Neural cell (in vitro differentiated cells): ENCODE measurements at regions not wholly inside any gene's neighbourhood (a gene's known extent, or its start where the extent isn't known, plus 50 kb on each side); places are given as distances from the start of the nearest gene placed in this dataset.
"Not testable (repeated sequence)": the region's sequence is repeated elsewhere in the genome, so short reads cannot be mapped to it uniquely, and the experiment has no call there.

Source experiments
- H2AFZ ChIP-seq: fragments of 200-600, 300-800 bp; sonication (generic), shearing (Covaris generic); 2 replicates; pipeline ENCODE4 v1.6.0; 2014; ENCODE audit warnings: low read depth, mild to moderate bottlenecking, antibody characterized with exemption, low read length, moderate library complexity
- H3F3A ChIP-seq: fragments of 200-600 bp; shearing (Covaris generic); 2 replicates; pipeline ENCODE4 v1.6.1; 2016; ENCODE audit warnings: mild to moderate bottlenecking, moderate library complexity, mixed read lengths, antibody characterized with exemption, low read length; ENCODE audit not compliant: insufficient read depth, poor library complexity, severe bottlenecking
- H3K27ac ChIP-seq: fragments of 200-600, 300-800 bp; sonication (generic), shearing (Covaris generic); 2 replicates; pipeline ENCODE4 v1.5.1; 2014; ENCODE audit warnings: mild to moderate bottlenecking, low read length, moderate library complexity
- H3K27me3 ChIP-seq: fragments of 300-800, 200-600 bp; sonication (generic), shearing (Covaris generic); 2 replicates; pipeline ENCODE4 v1.6.0; 2014; ENCODE audit warnings: mild to moderate bottlenecking, low read depth, low read length, moderate library complexity; ENCODE audit not compliant: insufficient read depth
- H3K36me3 ChIP-seq: fragments of 300-800, 200-600 bp; sonication (generic), shearing (Covaris generic); 2 replicates; pipeline ENCODE4 v1.5.1; 2014; ENCODE audit warnings: mild to moderate bottlenecking, antibody characterized with exemption, low read length, moderate library complexity; ENCODE audit not compliant: insufficient read depth
- H3K4me2 ChIP-seq: fragments of 300-800, 200-600 bp; sonication (generic), shearing (Covaris generic); 2 replicates; pipeline ENCODE4 v1.6.0; 2014; ENCODE audit warnings: mild to moderate bottlenecking, low read length
- H3K4me3 ChIP-seq: fragments of 300-800, 200-600 bp; sonication (generic), shearing (Covaris generic); 2 replicates; pipeline ENCODE4 v1.5.1; 2014; ENCODE audit warnings: mild to moderate bottlenecking, low read length, moderate library complexity
- H3K79me2 ChIP-seq: fragments of 200-600 bp; shearing (Covaris generic); replicated peaks from 2 replicates; pipeline ENCODE4 v1.6.0; 2014; ENCODE audit warnings: mild to moderate bottlenecking, low read length, moderate library complexity; ENCODE audit not compliant: insufficient read depth
- H3K9ac ChIP-seq: fragments of 300-800, 200-600 bp; sonication (generic), shearing (Covaris generic); 2 replicates; pipeline ENCODE4 v1.6.1; 2016; ENCODE audit warnings: mild to moderate bottlenecking, low read length, mixed read lengths
- H3K9me2 ChIP-seq: fragments of 200-600 bp; shearing (Covaris generic); 2 replicates; pipeline ENCODE4 v1.6.1; 2016; ENCODE audit warnings: mild to moderate bottlenecking, low read length, mixed read lengths; ENCODE audit not compliant: insufficient read depth
- H3K9me3 ChIP-seq: fragments of 200-600, 300-800 bp; sonication (generic), shearing (Covaris generic); 2 replicates; pipeline ENCODE4 v1.6.1; 2016; ENCODE audit warnings: mild to moderate bottlenecking, mixed run types, low read length, moderate library complexity, mixed read lengths
- H4K20me1 ChIP-seq: fragments of 200-600 bp; shearing (Covaris generic); 2 replicates; pipeline ENCODE4 v1.6.1; 2016; ENCODE audit warnings: mild to moderate bottlenecking, mixed run types; ENCODE audit not compliant: insufficient read depth
- EP300 ChIP-seq: fragments of 450-650 bp; conservative IDR thresholded peaks from 2 replicates; pipeline ENCODE4 v1.6.1; 2014; ENCODE audit warnings: antibody characterized with exemption, mild to moderate bottlenecking, moderate library complexity; ENCODE audit not compliant: poor library complexity, severe bottlenecking
- EZH2 ChIP-seq: fragments of 200-600, 300-800 bp; shearing (Covaris generic), sonication (generic); IDR thresholded peaks from 2 replicates; pipeline ENCODE4 v1.6.1; 2014; ENCODE audit warnings: antibody characterized with exemption, low read length, borderline replicate concordance, mild to moderate bottlenecking; ENCODE audit not compliant: insufficient read depth, poor library complexity, severe bottlenecking
- MXI1 ChIP-seq: fragments of 450-650 bp; conservative IDR thresholded peaks from 2 replicates; pipeline ENCODE4 v1.6.1; 2014; ENCODE audit warnings: antibody characterized with exemption, mild to moderate bottlenecking; ENCODE audit not compliant: poor library complexity, severe bottlenecking
- POLR2AphosphoS5 ChIP-seq: IDR thresholded peaks from 2 replicates; pipeline ENCODE4 v1.6.1; 2012
- RAD21 ChIP-seq: fragments of 450-650 bp; conservative IDR thresholded peaks from 2 replicates; pipeline ENCODE4 v1.6.1; 2014; ENCODE audit warnings: antibody characterized with exemption, mild to moderate bottlenecking, moderate library complexity
- SMC3 ChIP-seq: fragments of 450-650 bp; conservative IDR thresholded peaks from 2 replicates; pipeline ENCODE4 v1.6.1; 2014; ENCODE audit warnings: antibody characterized with exemption, mild to moderate bottlenecking, moderate library complexity; ENCODE audit not compliant: poor library complexity
- TAF1 ChIP-seq: IDR thresholded peaks from 2 replicates; pipeline ENCODE4 v1.6.1; 2012; ENCODE audit warnings: low read depth
- TF ChIP-seq, protein P1 (sequence below): fragments of 450-650 bp; IDR thresholded peaks from 2 replicates; pipeline ENCODE4 v1.5.1; 2014; ENCODE audit warnings: antibody characterized with exemption, mild to moderate bottlenecking, moderate library complexity; ENCODE audit not compliant: poor library complexity, severe bottlenecking
- TF ChIP-seq, protein P2 (sequence below): IDR thresholded peaks from 2 replicates; pipeline ENCODE4 v1.6.1; 2012; ENCODE audit warnings: borderline replicate concordance

DNA sequence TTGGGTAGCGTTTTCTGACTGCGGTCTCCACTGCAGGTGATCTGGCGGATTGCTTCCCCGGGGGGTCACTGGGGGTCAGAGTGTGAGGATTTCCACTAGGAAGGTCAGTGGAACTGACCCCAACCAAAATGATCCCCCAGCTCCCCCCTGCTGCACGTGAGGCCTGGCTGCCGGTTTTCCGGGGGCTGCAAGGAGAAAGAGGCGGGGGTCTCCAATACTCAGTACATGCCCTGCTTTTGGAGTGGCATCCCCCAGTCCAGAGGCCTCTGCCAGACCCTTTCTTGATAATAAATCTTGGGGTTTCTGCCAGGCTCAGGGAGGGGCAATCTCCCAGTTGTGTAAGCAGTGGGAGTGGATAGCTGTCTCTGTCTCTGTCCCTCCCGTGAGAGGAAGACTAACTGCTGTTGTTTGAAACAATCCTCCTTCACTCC lies 71.5 kb upstream of the RTL6 start:
- H3K4me2 ChIP-seq, result no peak overlapping the region
- no peak overlapping the region for H2AFZ ChIP-seq
- no peaks in the 10 kb centered on the region for H3F3A ChIP-seq
- H3K27ac ChIP-seq, result no peak overlapping the region
- H3K4me3 ChIP-seq, result no peak overlapping the region
- no peak for TF ChIP-seq MXI1
- TF ChIP-seq, protein P1, sequence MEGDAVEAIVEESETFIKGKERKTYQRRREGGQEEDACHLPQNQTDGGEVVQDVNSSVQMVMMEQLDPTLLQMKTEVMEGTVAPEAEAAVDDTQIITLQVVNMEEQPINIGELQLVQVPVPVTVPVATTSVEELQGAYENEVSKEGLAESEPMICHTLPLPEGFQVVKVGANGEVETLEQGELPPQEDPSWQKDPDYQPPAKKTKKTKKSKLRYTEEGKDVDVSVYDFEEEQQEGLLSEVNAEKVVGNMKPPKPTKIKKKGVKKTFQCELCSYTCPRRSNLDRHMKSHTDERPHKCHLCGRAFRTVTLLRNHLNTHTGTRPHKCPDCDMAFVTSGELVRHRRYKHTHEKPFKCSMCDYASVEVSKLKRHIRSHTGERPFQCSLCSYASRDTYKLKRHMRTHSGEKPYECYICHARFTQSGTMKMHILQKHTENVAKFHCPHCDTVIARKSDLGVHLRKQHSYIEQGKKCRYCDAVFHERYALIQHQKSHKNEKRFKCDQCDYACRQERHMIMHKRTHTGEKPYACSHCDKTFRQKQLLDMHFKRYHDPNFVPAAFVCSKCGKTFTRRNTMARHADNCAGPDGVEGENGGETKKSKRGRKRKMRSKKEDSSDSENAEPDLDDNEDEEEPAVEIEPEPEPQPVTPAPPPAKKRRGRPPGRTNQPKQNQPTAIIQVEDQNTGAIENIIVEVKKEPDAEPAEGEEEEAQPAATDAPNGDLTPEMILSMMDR, result no peak
- no peak for TF ChIP-seq TAF1
- TF ChIP-seq POLR2AphosphoS5, result no peak
- no peak for TF ChIP-seq RAD21
- no peak for TF ChIP-seq EZH2
- TF ChIP-seq EP300, result no peak
- TF ChIP-seq, protein P2, sequence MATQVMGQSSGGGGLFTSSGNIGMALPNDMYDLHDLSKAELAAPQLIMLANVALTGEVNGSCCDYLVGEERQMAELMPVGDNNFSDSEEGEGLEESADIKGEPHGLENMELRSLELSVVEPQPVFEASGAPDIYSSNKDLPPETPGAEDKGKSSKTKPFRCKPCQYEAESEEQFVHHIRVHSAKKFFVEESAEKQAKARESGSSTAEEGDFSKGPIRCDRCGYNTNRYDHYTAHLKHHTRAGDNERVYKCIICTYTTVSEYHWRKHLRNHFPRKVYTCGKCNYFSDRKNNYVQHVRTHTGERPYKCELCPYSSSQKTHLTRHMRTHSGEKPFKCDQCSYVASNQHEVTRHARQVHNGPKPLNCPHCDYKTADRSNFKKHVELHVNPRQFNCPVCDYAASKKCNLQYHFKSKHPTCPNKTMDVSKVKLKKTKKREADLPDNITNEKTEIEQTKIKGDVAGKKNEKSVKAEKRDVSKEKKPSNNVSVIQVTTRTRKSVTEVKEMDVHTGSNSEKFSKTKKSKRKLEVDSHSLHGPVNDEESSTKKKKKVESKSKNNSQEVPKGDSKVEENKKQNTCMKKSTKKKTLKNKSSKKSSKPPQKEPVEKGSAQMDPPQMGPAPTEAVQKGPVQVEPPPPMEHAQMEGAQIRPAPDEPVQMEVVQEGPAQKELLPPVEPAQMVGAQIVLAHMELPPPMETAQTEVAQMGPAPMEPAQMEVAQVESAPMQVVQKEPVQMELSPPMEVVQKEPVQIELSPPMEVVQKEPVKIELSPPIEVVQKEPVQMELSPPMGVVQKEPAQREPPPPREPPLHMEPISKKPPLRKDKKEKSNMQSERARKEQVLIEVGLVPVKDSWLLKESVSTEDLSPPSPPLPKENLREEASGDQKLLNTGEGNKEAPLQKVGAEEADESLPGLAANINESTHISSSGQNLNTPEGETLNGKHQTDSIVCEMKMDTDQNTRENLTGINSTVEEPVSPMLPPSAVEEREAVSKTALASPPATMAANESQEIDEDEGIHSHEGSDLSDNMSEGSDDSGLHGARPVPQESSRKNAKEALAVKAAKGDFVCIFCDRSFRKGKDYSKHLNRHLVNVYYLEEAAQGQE, result no peak
- TF ChIP-seq SMC3, result no peak
- H3K9me3 ChIP-seq, result no peaks in the 10 kb centered on the region
- H3K9ac ChIP-seq, result no peak overlapping the region
- H3K27me3 ChIP-seq, result no peaks in the 10 kb centered on the region
- no peaks in the 10 kb centered on the region for H3K36me3 ChIP-seq
- H3K9me2 ChIP-seq, result no peaks in the 10 kb centered on the region
- no peaks in the 10 kb centered on the region for H4K20me1 ChIP-seq
- no peaks in the 10 kb centered on the region for H3K79me2 ChIP-seq

DNA sequence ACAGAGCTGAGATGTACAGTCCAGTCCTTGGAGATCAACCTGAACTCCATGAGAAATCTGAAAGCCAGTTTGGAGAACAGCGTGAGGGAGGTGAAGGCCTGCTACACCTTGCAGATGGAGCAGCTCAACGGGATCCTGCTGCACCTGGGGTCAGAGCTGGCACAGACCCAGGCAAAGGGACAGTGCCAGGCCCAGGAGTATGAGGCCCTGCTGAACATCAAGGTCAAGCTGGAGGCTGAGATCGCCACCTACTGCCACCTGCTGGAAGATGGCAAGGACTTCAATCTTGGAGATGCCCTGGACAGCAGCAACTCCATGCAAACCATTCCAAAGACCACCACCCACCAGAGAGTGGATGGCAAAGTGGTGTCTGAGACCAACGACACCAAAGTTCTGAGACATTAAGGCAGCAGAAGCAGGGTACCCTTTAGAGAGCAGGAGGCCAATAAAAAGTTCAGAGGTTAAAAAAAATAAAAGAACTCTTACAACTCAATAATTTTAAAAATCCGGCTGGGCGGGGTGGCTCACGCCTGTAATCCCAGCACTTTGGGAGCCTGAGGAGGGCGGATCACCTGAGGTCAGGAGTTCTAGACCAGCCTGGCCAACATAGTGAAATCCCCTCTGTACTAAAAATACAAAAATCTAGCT lies 69.9 kb upstream of the RTL6 start:
- H3K4me2 ChIP-seq, result no peak overlapping the region
- H3F3A ChIP-seq, result no peaks in the 10 kb centered on the region
- no peak overlapping the region for H3K9ac ChIP-seq
- no peaks in the 10 kb centered on the region for H3K27me3 ChIP-seq
- no peaks in the 10 kb centered on the region for H4K20me1 ChIP-seq
- no peaks in the 10 kb centered on the region for H3K9me2 ChIP-seq
- H3K36me3 ChIP-seq, result no peaks in the 10 kb centered on the region
- no peaks in the 10 kb centered on the region for H3K79me2 ChIP-seq
- H3K27ac ChIP-seq, result no peak overlapping the region
- H3K9me3 ChIP-seq, result no peaks in the 10 kb centered on the region
- H3K4me3 ChIP-seq, result no peak overlapping the region
- no peak overlapping the region for H2AFZ ChIP-seq
- TF ChIP-seq TAF1 (no peak), EZH2 (no peak), POLR2AphosphoS5 (no peak), RAD21 (no peak)
- TF ChIP-seq, protein P2, result no peak

DNA sequence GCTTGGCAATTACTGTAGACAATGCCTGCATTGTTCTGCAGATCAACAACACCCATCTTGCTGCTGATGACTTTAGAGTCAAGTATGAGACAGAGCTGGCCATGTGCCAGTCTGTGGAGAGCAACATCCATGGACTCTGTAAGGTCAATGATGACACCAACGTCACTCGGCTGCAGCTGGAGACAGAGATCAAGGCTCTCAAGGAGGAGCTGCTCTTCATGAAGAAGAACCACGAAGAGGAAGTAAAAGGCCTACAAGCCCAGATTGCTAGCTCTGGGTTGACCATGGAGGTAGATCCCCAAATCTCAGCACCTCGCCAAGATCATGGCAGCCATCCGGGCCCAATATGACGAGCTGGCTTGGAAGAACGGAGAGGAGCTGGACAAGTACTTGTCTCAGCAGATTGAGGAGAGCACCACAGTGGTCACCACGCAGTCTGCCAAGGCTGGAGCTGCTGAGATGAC lies 69.4 kb upstream of the RTL6 start:
- H3F3A ChIP-seq, H3K36me3 ChIP-seq, H2AFZ ChIP-seq, H3K4me2 ChIP-seq, H3K9ac ChIP-seq, H4K20me1 ChIP-seq, H3K9me3 ChIP-seq, H3K27ac ChIP-seq, H3K27me3 ChIP-seq, H3K4me3 ChIP-seq, H3K79me2 ChIP-seq, H3K9me2 ChIP-seq: not testable (repeated sequence)
